Breast epithelium (tissue), 4 donors: ENCODE measurements at regions not wholly inside any gene's neighbourhood (a gene's known extent, or its start where the extent isn't known, plus 50 kb on each side); places are given as distances from the start of the nearest gene placed in this dataset.
"Not testable (repeated sequence)": the region's sequence is repeated elsewhere in the genome, so short reads cannot be mapped to it uniquely, and the experiment has no call there.

ENCODE experiments used
- DNase-seq, 2 donors: peaks; one replicate each; pipeline ENCODE4 v3.0.0-alpha.2; 2019; ENCODE audit warnings: low spot score in 2 of 2
- H3K27ac ChIP-seq, 2 donors: fragments of 200-600 bp; sonication (generic) in 1 of 2; one replicate each; pipeline ENCODE4 v1.5.1; 2016 to 2019; ENCODE audit warnings: mild to moderate bottlenecking in 1 of 2
- H3K27me3 ChIP-seq, 2 donors: fragments of 200-600 bp; sonication (generic) in 1 of 2; one replicate each; pipeline versions ENCODE4 v1.5.1 to v1.6.0; 2017 to 2019; ENCODE audit warnings: control low read depth in 1 of 2, mild to moderate bottlenecking in 1 of 2
- H3K36me3 ChIP-seq: fragments of 200-600 bp; one replicate; pipeline ENCODE4 v1.5.1; 2019
- H3K4me1 ChIP-seq, 2 donors: fragments of 200-600 bp; sonication (generic); one replicate each; pipeline ENCODE4 v1.5.1; 2016 to 2019; ENCODE audit warnings: control low read depth in 1 of 2
- H3K4me3 ChIP-seq, 3 donors: fragments of 200-600 bp; sonication (generic); 1 replicate in 2 of 3; 2 replicates in 1 of 3; pipeline ENCODE4 v1.5.1; 2016 to 2019; ENCODE audit warnings: mild to moderate bottlenecking in 3 of 3, moderate library complexity in 2 of 3
- H3K9me3 ChIP-seq, 2 donors: fragments of 200-600 bp; sonication (generic) in 1 of 2; one replicate each; pipeline ENCODE4 v1.5.1; 2016 to 2019; ENCODE audit warnings: control low read depth in 1 of 2
- CTCF ChIP-seq, 3 donors: fragments of 450-650 bp; IDR thresholded peaks; one replicate each; pipeline ENCODE4 v1.5.1; 2016 to 2017; ENCODE audit warnings: antibody characterized with exemption in 3 of 3, mild to moderate bottlenecking in 3 of 3, moderate library complexity in 3 of 3
- POLR2A ChIP-seq: fragments of 450-650 bp; IDR thresholded peaks from one replicate; pipeline ENCODE4 v1.6.1; 2016; ENCODE audit warnings: antibody characterized with exemption, mild to moderate bottlenecking, moderate library complexity
- POLR2AphosphoS5 ChIP-seq, 3 donors: sonication (generic); formaldehyde crosslinking; IDR thresholded peaks; one replicate each; pipeline ENCODE4 v1.6.1; 2017; ENCODE audit warnings: antibody characterized with exemption in 3 of 3
- intact Hi-C: fragments of 100-400 bp; cut with DNase I; formaldehyde crosslinking; loops from one replicate; pipeline ENCODE4 v1.15.1; 2023; ENCODE audit warnings: low total_unique reads

DNA sequence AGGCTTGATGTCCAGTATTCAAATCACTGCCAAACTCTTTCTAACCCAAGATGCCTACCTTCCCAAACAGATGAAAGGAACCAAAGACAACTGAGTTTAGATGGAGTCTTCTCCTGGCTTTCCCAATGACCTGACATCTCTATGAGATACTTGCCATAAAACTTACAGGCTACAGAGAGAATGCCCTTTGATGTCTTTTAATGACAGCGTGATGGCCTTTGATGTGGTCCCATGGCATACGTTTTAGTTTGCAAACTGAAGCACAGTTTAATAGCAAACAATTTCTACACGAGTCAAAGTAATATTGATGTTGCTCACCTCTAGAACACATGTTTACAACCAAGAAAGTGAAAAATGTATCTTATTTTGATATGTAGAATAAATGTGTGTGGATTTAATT lies 73.2 kb downstream of the ZIC4 start:
- H3K4me3 ChIP-seq, result no peak overlapping the region
- H3K9me3 ChIP-seq, result no peaks in the 10 kb centered on the region
- no peaks in the 10 kb centered on the region for H3K27me3 ChIP-seq
- intact Hi-C loops, result no loop called here
- no peaks in the 10 kb centered on the region for H3K4me1 ChIP-seq
- no peak overlapping the region for H3K27ac ChIP-seq
- TF ChIP-seq CTCF (IDR thresholded peaks at IDR 0.05) (no peak), POLR2A (no peak), POLR2AphosphoS5 (IDR thresholded peaks at IDR 0.05) (no peak)
- H3K36me3 ChIP-seq, result no peaks in the 10 kb centered on the region
- no peak for DNase-seq

DNA sequence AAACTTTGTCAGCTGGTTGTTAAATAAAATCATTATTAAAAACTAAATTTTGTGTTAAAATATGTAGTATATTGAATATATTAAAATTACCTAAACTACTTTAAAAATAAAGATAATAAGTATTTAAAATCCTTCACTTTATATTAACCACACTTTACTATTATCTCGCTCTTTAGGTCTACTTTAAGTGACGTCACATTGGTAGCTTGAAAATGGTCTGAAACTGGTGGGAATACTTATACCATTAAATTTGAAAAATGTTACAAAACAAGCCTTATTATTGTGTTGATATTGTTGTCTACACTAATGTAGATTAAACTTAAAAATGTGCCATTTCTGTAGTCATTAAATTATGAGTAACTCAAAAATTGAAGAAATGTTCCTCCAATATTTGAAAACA lies 77.6 kb downstream of the ZIC4 start:
- H3K27ac ChIP-seq, result no peak overlapping the region
- TF ChIP-seq POLR2A, result no peak
- TF ChIP-seq CTCF (IDR thresholded peaks at IDR 0.05), result no peak
- no peak for TF ChIP-seq POLR2AphosphoS5 (IDR thresholded peaks at IDR 0.05)
- H3K4me3 ChIP-seq, result no peak overlapping the region
- DNase-seq, result no peak
- no peaks in the 10 kb centered on the region for H3K27me3 ChIP-seq
- intact Hi-C loops, result no loop called here
- no peaks in the 10 kb centered on the region for H3K4me1 ChIP-seq
- no peaks in the 10 kb centered on the region for H3K36me3 ChIP-seq
- H3K9me3 ChIP-seq, result no peaks in the 10 kb centered on the region

DNA sequence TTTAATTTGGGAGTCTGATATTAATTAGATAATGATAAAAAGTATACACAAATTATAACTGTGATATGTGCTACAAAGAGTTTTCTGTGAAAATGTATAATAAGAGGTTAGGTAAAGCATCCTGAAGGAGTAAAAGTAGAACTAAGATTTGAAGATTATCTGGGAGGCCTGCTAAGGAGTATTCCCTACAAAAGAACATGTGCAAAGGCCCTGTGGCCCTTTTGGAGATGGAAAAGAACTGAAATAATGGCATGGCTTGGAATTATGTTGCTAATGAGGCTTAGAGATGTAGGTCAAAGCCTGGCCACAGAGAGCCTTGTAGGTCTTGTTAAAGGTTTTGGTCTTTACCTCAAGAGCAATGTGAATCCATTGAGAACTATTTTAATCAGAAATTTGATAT lies 82.0 kb downstream of the ZIC4 start:
- intact Hi-C loops, result no loop called here
- no peak for TF ChIP-seq POLR2AphosphoS5 (IDR thresholded peaks at IDR 0.05)
- TF ChIP-seq CTCF (IDR thresholded peaks at IDR 0.05), result no peak
- no peak for TF ChIP-seq POLR2A
- Histone ChIP-seq H3K36me3 (no peaks in the 10 kb centered on the region), H3K27ac (no peak overlapping the region), H3K4me3 (no peak overlapping the region), H3K9me3 (no peaks in the 10 kb centered on the region), H3K4me1 (no peaks in the 10 kb centered on the region), H3K27me3 (no peaks in the 10 kb centered on the region)
- DNase-seq, result no peak

GRCh38 chr3:147318900-147319299 lies 87.4 kb downstream of the ZIC4 start:
- no peaks in the 10 kb centered on the region for H3K36me3 ChIP-seq
- H3K27ac ChIP-seq, result no peak overlapping the region
- H3K4me3 ChIP-seq, result no peak overlapping the region
- intact Hi-C loops, result no loop called here
- no peaks in the 10 kb centered on the region for H3K4me1 ChIP-seq
- no peaks in the 10 kb centered on the region for H3K27me3 ChIP-seq
- no peak for TF ChIP-seq POLR2A
- no peak for TF ChIP-seq CTCF (IDR thresholded peaks at IDR 0.05)
- TF ChIP-seq POLR2AphosphoS5 (IDR thresholded peaks at IDR 0.05), result no peak
- no peaks in the 10 kb centered on the region for H3K9me3 ChIP-seq
- no peak for DNase-seq

DNA sequence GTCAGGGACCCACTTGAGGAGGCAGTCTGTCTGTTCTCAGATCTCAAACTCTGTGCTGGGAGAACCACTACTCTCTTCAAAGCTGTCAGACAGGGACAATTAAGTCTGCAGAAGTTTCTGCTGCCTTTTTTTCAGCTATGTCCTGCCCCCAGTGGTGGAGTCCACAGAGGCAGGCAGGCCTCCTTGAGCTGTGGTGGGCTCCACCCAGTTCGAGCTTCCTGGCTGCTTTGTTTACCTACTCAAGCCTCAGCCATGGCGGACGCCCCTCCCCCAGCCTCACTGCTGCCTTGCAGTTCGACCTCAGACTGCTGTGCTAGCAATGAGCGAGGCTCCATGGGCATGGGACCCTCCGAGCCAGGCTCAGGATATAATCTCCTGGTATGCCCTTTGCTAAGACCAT lies 89.3 kb downstream of the ZIC4 start:
- H3K27ac ChIP-seq, H3K4me1 ChIP-seq, intact Hi-C loops, H3K4me3 ChIP-seq, DNase-seq, H3K36me3 ChIP-seq, H3K9me3 ChIP-seq, H3K27me3 ChIP-seq: not testable (repeated sequence)

- no peaks in the 10 kb centered on the region for H3K27me3 ChIP-seq
- H3K27ac ChIP-seq, result no peak overlapping the region
- TF ChIP-seq CTCF (IDR thresholded peaks at IDR 0.05) (no peak), POLR2A (no peak), POLR2AphosphoS5 (IDR thresholded peaks at IDR 0.05) (no peak)
- H3K9me3 ChIP-seq, result no peaks in the 10 kb centered on the region
- no peak for DNase-seq
- intact Hi-C loops, result no loop called here
- H3K36me3 ChIP-seq, result no peaks in the 10 kb centered on the region
- H3K4me3 ChIP-seq, result no peak overlapping the region
- H3K4me1 ChIP-seq, result no peaks in the 10 kb centered on the region
These were observed 92.8 kb downstream of the ZIC4 start for GRCh38 chr3:147313513-147313912.
